NCI-H1930 (cell line): ENCODE measurements at regions not wholly inside any gene's neighbourhood (a gene's known extent, or its start where the extent isn't known, plus 50 kb on each side); places are given as distances from the start of the nearest gene placed in this dataset.

ENCODE experiments used
- DNase-seq, 2 experiments: peaks; one replicate each; lab custom pipeline; 2025; lab: John Stamatoyannopoulos, UW

DNA sequence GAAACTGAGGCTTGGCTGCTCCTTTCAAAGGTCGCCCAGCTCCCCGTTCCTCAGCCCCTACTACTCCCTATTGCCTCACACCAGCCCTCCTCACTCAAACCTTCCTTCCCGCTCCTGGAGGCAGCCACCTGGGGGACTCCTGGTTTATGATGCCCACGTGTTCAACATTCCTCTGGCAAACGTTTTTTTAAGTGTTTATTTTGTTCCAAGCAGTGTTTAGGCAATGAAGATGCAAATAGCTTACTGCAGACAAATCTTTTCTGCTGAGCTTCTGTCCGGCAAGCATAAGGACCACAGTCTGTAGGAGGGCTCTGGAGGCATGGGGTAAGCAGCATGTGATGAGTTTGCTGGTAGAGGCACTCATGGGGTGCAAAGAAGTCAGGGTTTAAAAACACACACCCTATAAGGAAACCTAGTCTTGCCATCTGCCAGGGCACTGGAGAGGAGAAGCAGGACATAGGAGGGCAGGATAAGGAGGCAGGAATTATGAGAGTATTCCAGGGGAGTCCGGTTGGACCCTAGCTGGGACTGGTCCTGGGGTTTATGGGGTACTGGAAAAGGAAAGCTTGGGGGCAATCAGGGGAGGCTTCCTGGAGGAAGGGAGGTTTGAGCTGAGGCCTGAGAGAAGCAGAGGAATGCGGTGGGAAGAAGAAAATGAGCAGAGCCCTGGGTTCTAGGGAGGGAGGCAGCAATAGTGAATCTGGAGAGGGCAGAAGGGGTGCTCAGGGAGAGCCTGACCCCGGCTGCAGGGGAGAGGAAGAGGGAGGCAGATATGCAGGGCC is 123.3 kb downstream of the NCOR2 start:
- DNase-seq: no peak

GRCh38 chr12:124442772-124443445 is 124.5 kb downstream of the NCOR2 start:
- DNase-seq: no peak

GRCh38 chr12:124442281-124442680 is 125.1 kb downstream of the NCOR2 start:
- no peak for DNase-seq

GRCh38 chr12:124441443-124442194 is 125.8 kb downstream of the NCOR2 start:
- no peak for DNase-seq

DNA sequence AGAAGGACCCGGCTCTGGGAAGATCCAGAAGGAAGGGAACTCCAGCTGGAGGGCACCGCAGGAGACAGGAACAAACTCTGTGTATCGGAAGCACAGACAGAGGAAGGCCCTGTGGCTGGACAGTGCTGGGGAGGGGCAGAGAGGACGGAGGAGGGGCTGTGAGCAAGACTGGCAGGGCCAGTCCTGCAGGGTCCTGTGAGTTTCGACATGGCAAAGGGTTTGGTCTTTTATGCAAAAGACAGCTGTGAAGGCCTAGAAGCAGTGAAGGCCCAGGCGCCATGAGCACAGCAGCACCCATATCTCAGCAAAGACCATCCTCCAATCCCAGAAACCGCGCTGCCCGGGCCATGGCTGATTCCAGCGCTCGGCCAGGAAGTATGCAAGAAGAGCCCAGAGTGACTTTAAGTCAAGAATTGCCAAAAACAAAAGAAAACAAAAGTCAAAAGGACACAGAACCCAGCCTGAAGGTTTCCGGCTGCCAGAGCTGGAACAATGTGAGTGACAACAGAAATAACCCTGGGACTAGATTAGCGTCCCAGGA is 126.5 kb downstream of the NCOR2 start:
- DNase-seq: no peak

- DNase-seq: no peak
Observed at GRCh38 chr12:124440031-124440626, 127.3 kb downstream of the NCOR2 start.

DNA sequence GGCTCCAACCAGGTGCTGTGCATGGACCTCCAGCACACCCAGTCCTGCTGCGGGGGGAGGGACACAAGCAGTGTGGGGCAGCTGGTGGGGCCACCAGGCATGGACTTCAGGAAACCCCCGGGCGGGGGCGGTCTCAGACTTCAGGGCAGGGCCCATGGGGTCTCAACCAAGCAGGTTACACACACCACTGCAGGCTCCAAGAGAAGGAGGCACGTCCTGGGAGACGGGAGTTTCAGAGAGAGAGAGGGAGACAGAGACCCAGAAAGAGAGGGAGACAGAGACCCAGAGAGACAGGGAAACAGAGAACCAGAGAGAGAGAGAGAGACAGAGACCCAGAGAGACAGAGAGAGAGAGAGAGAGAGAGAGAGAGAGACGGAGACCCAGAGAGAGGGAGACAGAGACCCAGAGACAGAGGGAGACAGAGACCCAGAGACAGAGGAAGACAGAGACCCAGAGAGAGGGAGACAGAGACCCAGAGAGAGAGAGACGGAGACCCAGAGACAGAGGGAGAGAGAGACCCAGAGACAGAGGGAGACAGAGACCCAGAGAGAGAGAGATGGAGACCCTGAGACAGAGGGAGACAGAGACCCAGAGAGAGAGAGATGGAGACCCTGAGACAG is 128.9 kb downstream of the NCOR2 start:
- DNase-seq: no peak

DNA sequence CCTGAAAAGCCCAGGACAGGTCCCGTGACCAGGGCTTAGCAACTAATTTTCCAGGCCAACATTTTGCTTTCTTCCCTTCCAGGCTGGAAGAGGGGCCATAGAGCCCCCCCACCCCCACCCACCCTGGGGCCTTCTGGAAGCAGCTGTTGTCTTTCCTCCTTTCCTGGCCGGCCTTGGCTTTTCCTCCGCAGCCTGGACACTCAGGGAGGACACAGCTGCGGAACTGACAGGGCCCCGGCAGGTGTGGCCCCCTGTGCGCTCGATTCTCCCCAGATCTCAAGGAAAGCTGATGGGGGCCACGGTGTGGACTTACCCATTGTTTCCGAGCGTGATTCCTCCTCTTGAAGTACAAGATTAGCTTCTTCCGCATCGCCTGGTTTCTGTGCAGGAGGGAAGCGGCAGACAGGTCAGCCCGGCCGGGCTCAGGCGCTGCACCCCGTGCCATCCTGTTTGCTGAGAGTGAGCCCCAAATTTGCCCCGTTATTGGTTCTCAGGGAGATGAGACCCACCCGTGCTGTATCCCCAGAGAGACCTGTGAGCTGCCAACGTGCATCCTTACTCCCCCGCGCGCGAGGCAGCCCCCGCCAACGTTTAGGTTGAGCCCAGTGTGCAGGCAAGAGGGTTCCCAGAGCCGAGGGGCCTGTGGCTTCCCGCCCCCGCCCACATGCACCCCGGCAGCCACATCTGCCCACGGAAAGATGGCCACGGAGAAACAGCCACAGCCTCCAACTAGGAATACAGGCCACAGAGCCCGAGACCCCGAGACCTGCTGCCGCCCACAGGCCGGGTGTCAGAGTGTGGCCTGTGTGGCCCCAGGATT is 129.6 kb downstream of the NCOR2 start:
- DNase-seq: no peak

DNA sequence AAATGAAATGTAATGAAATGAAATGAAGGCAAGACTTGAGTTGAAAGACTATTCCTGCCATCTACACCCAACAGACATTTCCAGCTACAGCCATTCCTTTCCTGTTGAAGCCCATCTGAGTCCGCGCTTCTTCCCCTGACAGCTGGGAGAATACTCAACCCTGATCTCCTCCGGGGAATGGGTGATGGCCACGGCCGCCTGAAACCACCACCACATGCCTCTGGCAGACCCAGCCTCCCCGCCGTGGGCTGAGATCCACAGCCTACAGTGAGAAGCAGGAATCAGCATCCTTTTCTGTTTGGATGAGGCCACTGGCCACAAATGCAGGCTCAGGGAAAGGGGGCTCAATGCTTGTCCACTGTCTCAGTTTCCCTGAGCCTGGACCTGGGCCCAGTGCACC is 130.3 kb downstream of the NCOR2 start:
- no peak for DNase-seq

- DNase-seq: no peak
Observed at GRCh38 chr12:124436366-124436765, 131.0 kb downstream of the NCOR2 start.

DNA sequence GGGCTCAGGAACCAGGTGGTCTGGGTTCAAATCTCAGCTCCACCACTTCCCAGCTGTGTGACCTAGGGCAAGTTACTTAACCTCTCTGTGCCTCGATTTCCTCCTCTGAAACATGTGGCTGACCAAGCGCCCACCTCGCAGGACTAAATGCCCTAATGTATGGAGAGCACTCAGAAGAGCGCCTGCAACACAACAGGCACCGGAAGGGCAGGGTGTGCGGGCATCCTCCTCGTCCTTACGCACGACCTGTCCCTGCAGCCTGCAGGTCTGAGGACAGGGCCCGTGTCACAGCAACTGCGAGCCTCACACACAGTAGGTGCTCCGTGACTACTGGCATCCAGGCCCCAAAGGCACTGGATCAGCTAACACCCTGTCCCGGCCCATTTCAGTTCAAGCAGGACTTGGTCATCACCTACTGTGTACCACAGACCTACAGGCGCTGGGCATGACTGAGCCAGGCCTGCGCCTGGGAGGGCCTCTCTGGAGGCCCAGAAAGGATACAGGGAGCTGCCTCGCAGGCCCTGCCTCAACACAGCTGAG is 131.5 kb downstream of the NCOR2 start:
- DNase-seq: no peak

- no peak for DNase-seq
Observed at GRCh38 chr12:124434951-124435805, 132.2 kb downstream of the NCOR2 start.

DNA sequence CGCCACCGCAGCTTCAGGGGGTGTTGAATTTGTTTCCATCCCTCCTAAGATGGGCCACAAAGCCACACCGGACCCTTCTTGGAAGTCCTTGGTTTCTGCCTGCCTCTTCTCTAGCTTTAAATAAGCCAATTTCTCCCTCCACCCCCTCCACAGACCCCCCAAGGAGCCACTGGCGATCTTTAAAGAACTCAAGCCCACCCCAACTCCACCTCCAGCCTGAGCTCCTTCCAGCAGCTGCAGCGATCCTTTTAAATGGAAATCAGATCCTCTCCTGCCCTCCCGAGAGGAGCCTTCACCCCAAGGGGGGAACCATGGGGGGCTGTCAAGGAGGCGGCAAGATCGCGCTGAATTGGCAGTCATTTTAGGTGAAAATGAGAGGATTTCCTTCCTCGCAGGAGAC is 133.1 kb downstream of the NCOR2 start:
- DNase-seq: no peak

- no peak for DNase-seq
Observed at GRCh38 chr12:124433879-124434278, 133.5 kb downstream of the NCOR2 start.

- no peak for DNase-seq
Observed at GRCh38 chr12:124433147-124433874, 134.1 kb downstream of the NCOR2 start.

- no peak for DNase-seq
Observed at GRCh38 chr12:124432376-124432775, 135.0 kb downstream of the NCOR2 start.

GRCh38 chr12:124431971-124432370 is 135.4 kb downstream of the NCOR2 start:
- DNase-seq: no peak

DNA sequence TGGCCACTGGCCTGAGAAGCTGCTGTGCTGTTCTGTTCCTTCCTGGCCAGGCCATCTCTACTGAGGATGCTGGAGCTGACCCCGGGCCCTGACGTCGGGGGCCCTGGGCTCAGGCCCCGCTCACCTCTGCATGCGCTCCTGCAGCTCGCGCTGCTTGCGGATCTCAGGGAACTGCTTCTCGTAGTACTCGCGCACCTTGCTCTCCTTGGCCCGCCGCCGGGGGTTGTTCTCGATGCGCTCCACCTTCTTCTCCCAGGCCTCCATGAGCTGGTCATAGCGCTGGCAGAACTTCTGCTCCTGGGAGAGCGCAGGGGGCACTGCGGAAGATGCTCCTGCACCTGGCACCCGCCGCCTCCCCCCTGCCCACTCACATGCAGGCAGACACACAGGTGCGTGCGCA is 135.6 kb downstream of the RFLNA start:
- DNase-seq: no peak

DNA sequence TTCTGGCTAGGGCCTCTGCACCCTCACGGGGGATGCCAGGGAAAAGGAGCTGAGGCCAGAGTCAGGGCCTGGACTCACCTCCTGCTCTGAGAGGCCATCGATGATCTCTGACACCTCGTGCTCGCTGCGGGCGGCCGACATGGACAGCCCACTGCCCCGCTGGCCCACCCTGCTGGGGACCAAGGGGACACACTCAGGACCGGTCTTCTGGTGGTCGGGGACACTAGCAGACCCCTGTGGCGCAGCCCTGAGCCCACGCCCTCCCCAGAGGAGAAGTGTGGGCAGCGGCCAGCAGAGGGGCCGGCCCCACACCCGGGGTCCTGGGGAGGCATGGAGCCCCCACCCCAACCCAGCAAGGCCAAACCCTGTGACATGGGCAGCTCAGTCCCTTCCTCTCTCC is 134.6 kb downstream of the RFLNA start:
- no peak for DNase-seq
